ENCODE measurements at regions not wholly inside any gene's neighbourhood (a gene's known extent, or its start where the extent isn't known, plus 50 kb on each side); places are given as distances from the start of the nearest gene placed in this dataset.

DNA sequence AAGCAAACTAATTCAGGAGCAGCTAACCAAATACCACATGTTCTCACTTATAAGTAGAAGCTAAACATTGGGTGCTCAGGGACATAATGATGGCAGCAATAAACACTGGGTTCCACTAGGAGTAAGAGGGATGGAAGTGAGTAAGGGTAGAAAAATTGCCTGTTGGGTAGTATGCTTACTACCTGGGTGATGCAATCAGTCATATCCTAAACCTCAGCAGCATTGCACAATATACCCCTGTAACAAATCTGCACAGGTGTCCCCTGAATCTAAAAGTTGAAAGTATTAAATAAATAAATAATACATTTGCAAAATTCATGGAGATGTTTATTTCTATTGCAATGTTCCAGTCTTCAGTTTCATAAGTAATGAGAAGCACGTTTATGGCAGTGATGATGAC is 409.8 kb upstream of the FOXG1 start:
- no peak overlapping the region for H3K4me3 ChIP-seq (ENCODE audit: control insufficient read depth in 2 of 3, extremely low read depth in 1 of 3, insufficient read depth in 2 of 3, low read depth in 1 of 3, low read length in 3 of 3)
- no peaks in the 10 kb centered on the region for H3K36me3 ChIP-seq (ENCODE audit: control insufficient read depth in 2 of 2, extremely low read depth in 1 of 2, insufficient read depth in 2 of 2, low read length in 2 of 2)
- H3K9me1 ChIP-seq (ENCODE audit: control insufficient read depth, extremely low read depth, insufficient read depth, low read length) = no peaks in the 10 kb centered on the region
- dilution Hi-C loops (cut with MboI; ENCODE audit: extremely low pct_ligation_motif_present, low sequenced_read_pairs) = no loop called here
- TF ChIP-seq CTCF (optimal IDR thresholded peaks at IDR 0.05 in 1 of 3, IDR thresholded peaks at IDR 0.05 in 1 of 3, conservative IDR thresholded peaks at IDR 0.05 in 1 of 3; ENCODE audit: extremely low read depth in 1 of 3, insufficient read depth in 2 of 3, low read length in 3 of 3) (no peak), EZH2 (IDR thresholded peaks at IDR 0.05; ENCODE audit: low read length) (no peak)
- FAIRE-seq (no peak), DNase-seq (ENCODE audit: low read depth, low spot score) (no peak)
- no peaks in the 10 kb centered on the region for H3K27me3 ChIP-seq (ENCODE audit: control insufficient read depth, extremely low read depth, insufficient read depth, low read length)
- no peak overlapping the region for H3K4me2 ChIP-seq (ENCODE audit: control insufficient read depth, extremely low read depth, insufficient read depth, low read depth, low read length)
- H3K79me2 ChIP-seq (ENCODE audit: control insufficient read depth, insufficient read depth, low read length) = no peaks in the 10 kb centered on the region
- H4K20me1 ChIP-seq (ENCODE audit: control insufficient read depth, extremely low read depth, insufficient read depth, low read length) = no peaks in the 10 kb centered on the region
- H3K9me3 ChIP-seq (ENCODE audit: control insufficient read depth, low read depth, low read length) = no peaks in the 10 kb centered on the region
- no peak overlapping the region for H3K9ac ChIP-seq (ENCODE audit: control insufficient read depth, extremely low read depth, insufficient read depth, low read length)
- H3K4me1 ChIP-seq (ENCODE audit: control insufficient read depth, extremely low read depth, insufficient read depth, low read length) = no peaks in the 10 kb centered on the region
- H3K27ac ChIP-seq (ENCODE audit: control insufficient read depth, insufficient read depth, low read length) = no peak overlapping the region
- H2AFZ ChIP-seq (ENCODE audit: control insufficient read depth, low read length) = no peak overlapping the region

GRCh38 chr14:28361486-28361885 is 405.1 kb upstream of the FOXG1 start:
- Histone ChIP-seq H2AFZ (ENCODE audit: control insufficient read depth, low read length) (no peak overlapping the region), H3K9me3 (ENCODE audit: control insufficient read depth, low read depth, low read length) (no peaks in the 10 kb centered on the region), H3K9me1 (ENCODE audit: control insufficient read depth, extremely low read depth, insufficient read depth, low read length) (no peaks in the 10 kb centered on the region), H4K20me1 (ENCODE audit: control insufficient read depth, extremely low read depth, insufficient read depth, low read length) (no peaks in the 10 kb centered on the region), H3K9ac (ENCODE audit: control insufficient read depth, extremely low read depth, insufficient read depth, low read length) (no peak overlapping the region), H3K27me3 (ENCODE audit: control insufficient read depth, extremely low read depth, insufficient read depth, low read length) (no peaks in the 10 kb centered on the region), H3K27ac (ENCODE audit: control insufficient read depth, insufficient read depth, low read length) (no peak overlapping the region), H3K4me2 (ENCODE audit: control insufficient read depth, extremely low read depth, insufficient read depth, low read depth, low read length) (no peak overlapping the region), H3K36me3 (ENCODE audit: control insufficient read depth in 2 of 2, extremely low read depth in 1 of 2, insufficient read depth in 2 of 2, low read length in 2 of 2) (no peaks in the 10 kb centered on the region), H3K4me1 (ENCODE audit: control insufficient read depth, extremely low read depth, insufficient read depth, low read length) (no peaks in the 10 kb centered on the region), H3K79me2 (ENCODE audit: control insufficient read depth, insufficient read depth, low read length) (no peaks in the 10 kb centered on the region), H3K4me3 (ENCODE audit: control insufficient read depth in 2 of 3, extremely low read depth in 1 of 3, insufficient read depth in 2 of 3, low read depth in 1 of 3, low read length in 3 of 3) (no peak overlapping the region)
- FAIRE-seq = no peak
- DNase-seq (ENCODE audit: low read depth, low spot score) = no peak
- TF ChIP-seq EZH2 (IDR thresholded peaks at IDR 0.05; ENCODE audit: low read length) (no peak), CTCF (optimal IDR thresholded peaks at IDR 0.05 in 1 of 3, IDR thresholded peaks at IDR 0.05 in 1 of 3, conservative IDR thresholded peaks at IDR 0.05 in 1 of 3; ENCODE audit: extremely low read depth in 1 of 3, insufficient read depth in 2 of 3, low read length in 3 of 3) (no peak)
- dilution Hi-C loops (cut with MboI; ENCODE audit: extremely low pct_ligation_motif_present, low sequenced_read_pairs) = no loop called here

Measured in keratinocyte (primary cell).